PC-9 (cell line): ENCODE measurements at regions not wholly inside any gene's neighbourhood (a gene's known extent, or its start where the extent isn't known, plus 50 kb on each side); places are given as distances from the start of the nearest gene placed in this dataset.

Experiments used
- BruUV-seq: library from RNA; stranded (reverse); fragments of 400-500 nt; replicated peaks from 2 replicates; lab custom pipeline; 2021; lab: Mats Ljungman, UMichigan
- CTCF ChIA-PET: fragments of 300-600 bp; sonication (Branson Sonifier 250); formaldehyde crosslinking; loops from one replicate; lab custom pipeline; 2022; ENCODE audit warnings: antibody characterized with exemption; lab: Charles Lee
- POLR2A ChIA-PET: fragments of 300-600 bp; sonication (Branson Sonifier 250); formaldehyde crosslinking; loops from one replicate; lab custom pipeline; 2022; ENCODE audit warnings: antibody characterized with exemption; ENCODE audit not compliant: unreplicated experiment; lab: Charles Lee
- DNase-seq, 2 experiments: peaks; one replicate each; pipeline versions ENCODE4 v3.0.0 to v3.0.0-alpha.2; 2015 to 2022; ENCODE audit warnings: mixed read lengths in 1 of 2
- H2AFZ ChIP-seq: fragments of 200-600 bp; sonication (generic); 2 replicates; pipeline ENCODE4 v1.8.1; 2017; ENCODE audit warnings: antibody characterized with exemption
- H3F3A ChIP-seq: fragments of 200-600 bp; sonication (generic); 2 replicates; pipeline ENCODE4 v1.8.1; 2017; ENCODE audit warnings: antibody characterized with exemption, mild to moderate bottlenecking, low read depth; ENCODE audit not compliant: insufficient read depth
- H3K27ac ChIP-seq: fragments of 200-600 bp; sonication (generic); 2 replicates; pipeline ENCODE4 v1.6.1; 2016; ENCODE audit warnings: mixed run types
- H3K27me3 ChIP-seq: fragments of 200-600 bp; sonication (generic); 2 replicates; pipeline ENCODE4 v1.6.1; 2016; ENCODE audit warnings: low read depth, mixed run types; ENCODE audit not compliant: insufficient read depth
- H3K36me3 ChIP-seq: fragments of 200-600 bp; sonication (generic); 2 replicates; pipeline ENCODE4 v1.6.1; 2016; ENCODE audit warnings: low read depth, mixed run types
- H3K4me1 ChIP-seq: fragments of 200-600 bp; sonication (generic); replicated peaks from 2 replicates; pipeline ENCODE4 v1.6.1; 2016; ENCODE audit warnings: mixed run types; ENCODE audit not compliant: insufficient read depth
- H3K4me2 ChIP-seq: fragments of 200-600 bp; sonication (generic); 2 replicates; pipeline ENCODE4 v1.6.1; 2017; ENCODE audit warnings: mixed run types
- H3K4me3 ChIP-seq: fragments of 200-600 bp; sonication (generic); 2 replicates; pipeline ENCODE4 v1.6.1; 2016; ENCODE audit warnings: mixed run types
- H3K79me2 ChIP-seq: fragments of 200-600 bp; sonication (generic); 2 replicates; pipeline ENCODE4 v1.6.1; 2017; ENCODE audit warnings: low read depth, mixed run types
- H3K9me2 ChIP-seq: fragments of 200-600 bp; sonication (generic); 2 replicates; pipeline ENCODE4 v1.8.1; 2017; ENCODE audit warnings: mild to moderate bottlenecking; ENCODE audit not compliant: insufficient read depth
- H3K9me3 ChIP-seq: fragments of 200-600 bp; sonication (generic); 2 replicates; pipeline ENCODE4 v1.8.1; 2016; ENCODE audit warnings: low read depth; ENCODE audit not compliant: insufficient read depth
- H4K20me1 ChIP-seq: fragments of 200-600 bp; sonication (generic); 2 replicates; pipeline ENCODE4 v1.8.1; 2017; ENCODE audit not compliant: insufficient read depth
- EZH2 ChIP-seq: fragments of 200-600 bp; sonication (generic); IDR thresholded peaks from 2 replicates; pipeline ENCODE4 v1.8.0; 2017; ENCODE audit warnings: antibody characterized with exemption, low read depth
- intact Hi-C: fragments of 100-400 bp; cut with micrococcal nuclease; formaldehyde crosslinking; loops from one replicate; pipeline ENCODE4 v1.10.0; 2022; ENCODE audit not compliant: unreplicated experiment
- TF ChIP-seq, protein P1 (sequence below): fragments of 200-600 bp; sonication (generic); conservative IDR thresholded peaks from 2 replicates; pipeline ENCODE4 v1.6.1; 2017; ENCODE audit warnings: mixed run types, antibody characterized with exemption, mild to moderate bottlenecking, moderate library complexity

DNA sequence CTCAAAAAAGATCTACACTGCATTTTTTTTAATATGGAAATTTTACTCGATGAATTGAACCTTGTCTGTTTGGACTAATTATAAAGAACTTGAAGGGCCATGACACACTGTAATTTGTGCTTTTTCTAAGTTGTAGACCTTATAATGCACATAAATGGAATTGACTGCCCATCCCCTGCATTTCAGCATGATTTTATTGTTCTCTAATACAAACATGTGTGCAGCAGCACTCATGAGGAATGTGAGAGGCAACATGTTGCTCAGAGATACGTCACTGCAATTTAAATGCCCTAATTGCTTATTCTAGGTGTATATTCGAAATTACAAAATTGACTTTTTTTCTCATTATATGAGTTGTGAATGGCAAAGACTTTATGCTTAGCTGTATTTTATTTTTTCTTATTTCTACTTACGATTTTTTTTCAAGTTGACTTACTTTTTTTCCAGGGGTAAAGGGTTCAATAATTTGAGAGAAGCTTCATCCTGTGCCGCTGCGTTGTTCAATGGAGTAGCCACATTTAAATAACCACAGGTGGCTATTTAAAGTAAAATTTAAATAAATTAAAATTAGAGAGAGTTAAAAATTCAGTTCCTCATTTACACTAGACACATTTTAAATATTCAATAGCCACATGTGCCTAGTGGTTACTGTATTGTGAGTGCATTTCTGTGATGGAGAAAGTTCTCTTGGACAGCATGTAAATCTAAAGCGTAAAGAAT is 1346.4 kb downstream of the ROBO1 start:
- no peak for TF ChIP-seq EZH2
- TF ChIP-seq, protein P1, sequence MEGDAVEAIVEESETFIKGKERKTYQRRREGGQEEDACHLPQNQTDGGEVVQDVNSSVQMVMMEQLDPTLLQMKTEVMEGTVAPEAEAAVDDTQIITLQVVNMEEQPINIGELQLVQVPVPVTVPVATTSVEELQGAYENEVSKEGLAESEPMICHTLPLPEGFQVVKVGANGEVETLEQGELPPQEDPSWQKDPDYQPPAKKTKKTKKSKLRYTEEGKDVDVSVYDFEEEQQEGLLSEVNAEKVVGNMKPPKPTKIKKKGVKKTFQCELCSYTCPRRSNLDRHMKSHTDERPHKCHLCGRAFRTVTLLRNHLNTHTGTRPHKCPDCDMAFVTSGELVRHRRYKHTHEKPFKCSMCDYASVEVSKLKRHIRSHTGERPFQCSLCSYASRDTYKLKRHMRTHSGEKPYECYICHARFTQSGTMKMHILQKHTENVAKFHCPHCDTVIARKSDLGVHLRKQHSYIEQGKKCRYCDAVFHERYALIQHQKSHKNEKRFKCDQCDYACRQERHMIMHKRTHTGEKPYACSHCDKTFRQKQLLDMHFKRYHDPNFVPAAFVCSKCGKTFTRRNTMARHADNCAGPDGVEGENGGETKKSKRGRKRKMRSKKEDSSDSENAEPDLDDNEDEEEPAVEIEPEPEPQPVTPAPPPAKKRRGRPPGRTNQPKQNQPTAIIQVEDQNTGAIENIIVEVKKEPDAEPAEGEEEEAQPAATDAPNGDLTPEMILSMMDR, result no peak
- no TSS peak for BruUV-seq
- Histone ChIP-seq H3K79me2 (no peaks in the 10 kb centered on the region), H3K27ac (no peak overlapping the region), H3K4me3 (no peak overlapping the region), H3K27me3 (no peaks in the 10 kb centered on the region), H3F3A (no peaks in the 10 kb centered on the region), H3K4me2 (no peak overlapping the region), H3K4me1 (no peaks in the 10 kb centered on the region), H2AFZ (no peak overlapping the region), H4K20me1 (no peaks in the 10 kb centered on the region), H3K9me2 (no peaks in the 10 kb centered on the region; the same call in 1 of the 2 replicates), H3K36me3 (no peaks in the 10 kb centered on the region), H3K9me3 (no peaks in the 10 kb centered on the region)
- ChIA-PET POLR2A (no interaction called here), CTCF (interaction anchor here (0.6 kb wide), 1 partner anchor 1742 kb away, joined by 3 read pairs; no protein-coding TSS in a partner anchor)
- intact Hi-C loops, result no loop called here
- DNase-seq, result no peak

DNA sequence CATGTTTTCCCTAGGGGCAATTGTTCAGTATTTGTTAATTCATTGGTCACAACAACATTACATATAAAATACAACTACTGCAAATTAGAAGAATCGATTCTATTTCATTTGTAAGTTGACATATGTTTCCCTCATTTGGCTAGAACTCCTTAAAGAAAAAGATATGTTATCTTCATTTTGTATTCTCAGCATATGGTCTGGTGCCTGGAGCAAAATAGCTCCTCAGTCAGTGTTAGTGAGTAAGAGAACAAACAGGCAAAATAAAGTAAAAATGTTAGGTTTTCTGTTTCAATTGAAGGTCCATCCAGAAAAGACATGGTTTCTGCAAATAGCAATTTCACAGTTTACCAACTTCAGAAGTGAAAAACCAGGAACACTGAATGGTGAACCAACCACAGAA is 1343.1 kb downstream of the ROBO1 start:
- Histone ChIP-seq H3K9me2 (no peaks in the 10 kb centered on the region; the same call in 1 of the 2 replicates), H3K9me3 (no peaks in the 10 kb centered on the region), H3K27me3 (no peaks in the 10 kb centered on the region), H3K4me2 (no peak overlapping the region), H3K36me3 (no peaks in the 10 kb centered on the region), H4K20me1 (no peaks in the 10 kb centered on the region), H3F3A (no peaks in the 10 kb centered on the region), H3K4me1 (no peaks in the 10 kb centered on the region), H3K27ac (no peak overlapping the region), H3K79me2 (no peaks in the 10 kb centered on the region), H3K4me3 (no peak overlapping the region), H2AFZ (no peak overlapping the region)
- no peak for TF ChIP-seq EZH2
- TF ChIP-seq, protein P1, result no peak
- intact Hi-C loops, result no loop called here
- POLR2A ChIA-PET, result no interaction called here
- CTCF ChIA-PET, result interaction anchor here (0.6 kb wide), 1 partner anchor 45 kb away, joined by 3 read pairs; no protein-coding TSS in a partner anchor
- no TSS peak for BruUV-seq
- DNase-seq, result no peak

- Histone ChIP-seq H2AFZ (no peak overlapping the region), H3K9me2 (no peaks in the 10 kb centered on the region; the same call in 1 of the 2 replicates), H4K20me1 (no peaks in the 10 kb centered on the region), H3K4me1 (no peaks in the 10 kb centered on the region), H3F3A (no peaks in the 10 kb centered on the region), H3K4me2 (no peak overlapping the region), H3K4me3 (no peak overlapping the region), H3K9me3 (no peaks in the 10 kb centered on the region), H3K27me3 (no peaks in the 10 kb centered on the region), H3K36me3 (no peaks in the 10 kb centered on the region), H3K27ac (no peak overlapping the region), H3K79me2 (no peaks in the 10 kb centered on the region)
- TF ChIP-seq, protein P1, result no peak
- no peak for TF ChIP-seq EZH2
- CTCF ChIA-PET, result no interaction called here
- no peak for DNase-seq
- intact Hi-C loops, result no loop called here
- no TSS peak for BruUV-seq
- POLR2A ChIA-PET, result no interaction called here
Measured at GRCh38 chr3:78426454-78426853, 1341.3 kb downstream of the ROBO1 start.
